Progenitor cell of endocrine pancreas (in vitro differentiated cells): ENCODE measurements at regions not wholly inside any gene's neighbourhood (a gene's known extent, or its start where the extent isn't known, plus 50 kb on each side); places are given as distances from the start of the nearest gene placed in this dataset.
"Not testable (repeated sequence)": the region's sequence is repeated elsewhere in the genome, so short reads cannot be mapped to it uniquely, and the experiment has no call there.

ENCODE experiments used
- DNase-seq: peaks from one replicate; pipeline ENCODE4 v3.0.0; 2021; ENCODE audit warnings: low spot score; ENCODE audit not compliant: unreplicated experiment
- H3K27ac Mint-ChIP-seq: 2 replicates; pipeline ENCODE4 v1.8.0; 2021; ENCODE audit warnings: mild to moderate bottlenecking, moderate library complexity, mixed read lengths
- H3K27me3 Mint-ChIP-seq: 2 replicates; pipeline ENCODE4 v1.8.0; 2021; ENCODE audit warnings: mixed read lengths
- H3K36me3 Mint-ChIP-seq: 2 replicates; pipeline ENCODE4 v1.8.0; 2022; ENCODE audit warnings: mixed read lengths; ENCODE audit not compliant: insufficient read depth
- H3K4me1 Mint-ChIP-seq: 2 replicates; pipeline ENCODE4 v1.8.0; 2021; ENCODE audit warnings: low read depth, mixed read lengths
- H3K4me3 Mint-ChIP-seq: 2 replicates; pipeline ENCODE4 v1.8.0; 2021; ENCODE audit warnings: low read depth, mild to moderate bottlenecking, moderate library complexity, mixed read lengths
- H3K9me3 Mint-ChIP-seq: 2 replicates; pipeline ENCODE4 v1.8.0; 2021; ENCODE audit warnings: low read depth, mixed read lengths
- CTCF ChIP-seq: fragments of 200-600 bp; sonication (generic); IDR thresholded peaks from one replicate; pipeline ENCODE4 v1.5.0; 2021; ENCODE audit warnings: antibody characterized with exemption, mild to moderate bottlenecking; ENCODE audit not compliant: unreplicated experiment

DNA sequence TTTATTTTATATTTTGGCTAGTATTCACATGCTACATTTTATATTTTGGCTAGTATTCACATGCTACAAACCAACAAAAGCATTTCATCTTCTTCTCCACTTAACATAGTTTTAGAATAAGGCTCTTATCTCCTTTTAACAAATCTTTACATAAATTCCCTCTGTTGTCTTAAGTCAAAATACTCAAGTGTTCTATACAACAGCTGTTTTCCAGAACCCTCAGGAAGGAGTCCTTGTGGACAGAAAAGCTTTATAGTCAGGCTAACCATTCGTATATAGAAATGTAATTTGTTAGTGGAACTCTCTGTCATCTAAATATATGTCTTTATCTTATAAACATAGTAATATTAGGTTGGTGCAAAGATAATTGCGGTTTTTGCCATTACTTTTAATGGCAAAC, 191.0 kb upstream of the FLRT2 start:
- Mint-ChIP-seq H3K27me3 (no peaks in the 10 kb centered on the region), H3K9me3 (no peaks in the 10 kb centered on the region), H3K4me1 (peaks cover 2% of the 10 kb centered on the region), H3K27ac (no peak overlapping the region), H3K4me3 (no peak overlapping the region), H3K36me3 (no peaks in the 10 kb centered on the region)
- no peak for DNase-seq
- TF ChIP-seq CTCF = no peak

DNA sequence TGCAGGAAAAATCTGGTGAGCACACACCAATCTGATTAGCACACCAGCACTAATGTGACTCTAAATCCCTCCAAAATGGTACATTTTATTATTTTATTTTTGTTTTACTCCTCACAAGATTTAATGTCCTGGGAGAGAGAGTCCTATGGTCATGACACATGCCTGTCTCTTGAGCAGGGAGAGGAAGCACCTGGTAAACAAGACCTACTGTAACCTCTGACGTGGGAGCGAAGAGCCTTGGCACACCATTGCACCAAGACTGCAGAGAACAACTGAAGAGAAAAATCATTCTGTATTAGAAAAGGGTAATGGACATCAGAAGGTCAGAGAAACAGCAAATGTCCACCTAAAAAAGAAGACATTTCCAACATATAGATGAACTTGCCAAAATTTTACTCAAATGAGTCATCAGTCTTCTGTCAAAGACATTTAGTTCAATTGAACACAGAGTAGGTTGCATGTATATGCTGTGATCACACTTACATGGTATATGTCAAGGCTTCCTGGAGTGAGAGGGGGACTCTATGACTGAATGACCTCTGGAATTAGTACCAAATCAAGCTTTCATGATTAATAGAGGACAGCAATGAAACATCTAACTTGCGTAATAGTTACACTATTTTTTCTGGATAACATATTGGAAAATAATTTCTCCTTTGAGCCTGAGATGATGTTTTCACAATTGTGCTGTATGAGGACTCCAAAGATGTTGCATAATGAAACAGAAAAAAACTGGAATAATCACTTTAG, 186.9 kb upstream of the FLRT2 start:
- Mint-ChIP-seq H3K4me1 (peaks cover 2% of the 10 kb centered on the region), H3K27ac (no peak overlapping the region), H3K27me3 (no peaks in the 10 kb centered on the region), H3K36me3 (no peaks in the 10 kb centered on the region), H3K4me3 (no peak overlapping the region), H3K9me3 (peaks cover 3% of the 10 kb centered on the region)
- DNase-seq = no peak
- TF ChIP-seq CTCF = no peak

- Mint-ChIP-seq H3K9me3 (peaks cover 3% of the 10 kb centered on the region), H3K27me3 (no peaks in the 10 kb centered on the region), H3K27ac (no peak overlapping the region), H3K4me1 (no peaks in the 10 kb centered on the region), H3K36me3 (no peaks in the 10 kb centered on the region), H3K4me3 (no peak overlapping the region)
- no peak for DNase-seq
- TF ChIP-seq CTCF = no peak
Observed at GRCh38 chr14:85344171-85344570, 185.8 kb upstream of the FLRT2 start.

DNA sequence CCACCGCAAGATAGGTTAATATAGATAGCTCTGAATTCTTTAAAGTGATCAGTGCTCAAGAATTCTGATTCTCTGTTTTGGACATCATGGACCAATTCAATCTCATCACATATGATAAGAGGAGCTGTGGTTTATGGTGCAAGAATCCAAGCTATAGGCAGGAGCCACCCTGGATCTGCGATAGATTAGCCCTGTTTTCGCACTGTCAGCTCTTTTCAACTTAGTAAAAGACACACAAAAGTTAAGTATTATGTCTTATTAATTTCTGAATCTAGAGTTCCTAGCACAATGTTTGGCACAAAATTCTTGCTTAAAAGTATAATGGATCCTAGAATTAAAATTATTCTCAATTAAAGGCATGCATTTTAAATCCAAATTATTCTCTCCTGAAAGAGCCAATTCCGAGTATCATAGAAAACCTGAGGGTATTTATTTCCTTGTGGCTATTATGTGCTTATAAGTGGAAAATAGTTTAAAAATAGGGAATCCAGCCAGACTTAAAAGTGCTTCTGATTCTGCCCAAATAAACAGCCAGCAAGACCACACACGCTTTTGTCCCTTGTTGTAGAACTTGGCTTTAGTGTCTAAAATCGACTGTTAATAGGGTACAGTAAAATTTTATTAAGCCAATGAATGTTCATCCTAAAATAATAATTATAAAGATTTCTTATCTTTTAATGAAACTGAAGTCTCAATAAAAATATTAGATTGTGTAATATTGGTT, 184.9 kb upstream of the FLRT2 start:
- DNase-seq = no peak
- no peak for TF ChIP-seq CTCF
- Mint-ChIP-seq H3K36me3 (no peaks in the 10 kb centered on the region), H3K9me3 (peaks cover 3% of the 10 kb centered on the region), H3K4me1 (no peaks in the 10 kb centered on the region), H3K4me3 (no peak overlapping the region), H3K27ac (no peak overlapping the region), H3K27me3 (no peaks in the 10 kb centered on the region)

- Mint-ChIP-seq H3K36me3 (peaks cover 5% of the 10 kb centered on the region), H3K4me1 (no peaks in the 10 kb centered on the region), H3K27me3 (no peaks in the 10 kb centered on the region), H3K9me3 (peaks cover 15% of the 10 kb centered on the region), H3K4me3 (no peak overlapping the region), H3K27ac (no peak overlapping the region)
- TF ChIP-seq CTCF = no peak
- no peak for DNase-seq
Observed at GRCh38 chr14:85350667-85351066, 179.3 kb upstream of the FLRT2 start.

- not testable (repeated sequence) for H3K4me1 Mint-ChIP-seq, H3K27me3 Mint-ChIP-seq, H3K27ac Mint-ChIP-seq, H3K36me3 Mint-ChIP-seq, H3K4me3 Mint-ChIP-seq, DNase-seq
- peaks cover 13% of the 10 kb centered on the region for H3K9me3 Mint-ChIP-seq
Observed at GRCh38 chr14:85352588-85352987, 177.4 kb upstream of the FLRT2 start.
